ENCODE measurements at regions not wholly inside any gene's neighbourhood (a gene's known extent, or its start where the extent isn't known, plus 50 kb on each side); places are given as distances from the start of the nearest gene placed in this dataset.
"Not testable (repeated sequence)": the region's sequence is repeated elsewhere in the genome, so short reads cannot be mapped to it uniquely, and the experiment has no call there.

GRCh38 chr1:83342995-83343394 is 655.9 kb downstream of the TTLL7 start:
- not testable (repeated sequence) for DNase-seq (ENCODE audit: low read depth, low spot score)

GRCh38 chr1:83332308-83332707 is 666.6 kb downstream of the TTLL7 start:
- in situ Hi-C loops (cut with HindIII; ENCODE audit: low sequenced_read_pairs); DNase-seq (ENCODE audit: low read depth, low spot score): not testable (repeated sequence)

More at GRCh38 chr1:83342995-83343394, 655.9 kb downstream of the TTLL7 start:
- H3K4me3 ChIP-seq (ENCODE audit: low read depth, low read length); in situ Hi-C loops (cut with HindIII; ENCODE audit: low sequenced_read_pairs): not testable (repeated sequence)

GRCh38 chr1:83318366-83318765 is 680.6 kb downstream of the TTLL7 start:
- H3K4me3 ChIP-seq (ENCODE audit: low read depth, low read length) = no peak overlapping the region
- DNase-seq (ENCODE audit: low read depth, low spot score) = no peak
- in situ Hi-C loops (cut with HindIII; ENCODE audit: low sequenced_read_pairs) = no loop called here
- TF ChIP-seq CTCF (IDR thresholded peaks at IDR 0.05; ENCODE audit: low read depth, low read length) = no peak

More at GRCh38 chr1:83332308-83332707, 666.6 kb downstream of the TTLL7 start:
- not testable (repeated sequence) for H3K4me3 ChIP-seq (ENCODE audit: low read depth, low read length)

GRCh38 chr1:83315446-83315845 is 683.5 kb downstream of the TTLL7 start:
- in situ Hi-C loops (cut with HindIII; ENCODE audit: low sequenced_read_pairs) = not testable (repeated sequence)

GRCh38 chr1:83310161-83310560 is 688.8 kb downstream of the TTLL7 start:
- DNase-seq (ENCODE audit: low read depth, low spot score); in situ Hi-C loops (cut with HindIII; ENCODE audit: low sequenced_read_pairs); H3K4me3 ChIP-seq (ENCODE audit: low read depth, low read length): not testable (repeated sequence)

More at GRCh38 chr1:83315446-83315845, 683.5 kb downstream of the TTLL7 start:
- not testable (repeated sequence) for DNase-seq (ENCODE audit: low read depth, low spot score); H3K4me3 ChIP-seq (ENCODE audit: low read depth, low read length)

GRCh38 chr1:83309035-83309434 is 689.9 kb downstream of the TTLL7 start:
- DNase-seq (ENCODE audit: low read depth, low spot score); in situ Hi-C loops (cut with HindIII; ENCODE audit: low sequenced_read_pairs); H3K4me3 ChIP-seq (ENCODE audit: low read depth, low read length): not testable (repeated sequence)

- H3K4me3 ChIP-seq (ENCODE audit: low read depth, low read length); in situ Hi-C loops (cut with HindIII; ENCODE audit: low sequenced_read_pairs); DNase-seq (ENCODE audit: low read depth, low spot score): not testable (repeated sequence)
These were observed 692.1 kb downstream of the TTLL7 start for GRCh38 chr1:83306811-83307210.

GRCh38 chr1:83295594-83295993 is 703.3 kb downstream of the TTLL7 start:
- DNase-seq (ENCODE audit: low read depth, low spot score); H3K4me3 ChIP-seq (ENCODE audit: low read depth, low read length); in situ Hi-C loops (cut with HindIII; ENCODE audit: low sequenced_read_pairs): not testable (repeated sequence)

GRCh38 chr1:83287391-83287790 is 711.5 kb downstream of the TTLL7 start:
- H3K4me3 ChIP-seq (ENCODE audit: low read depth, low read length); DNase-seq (ENCODE audit: low read depth, low spot score); in situ Hi-C loops (cut with HindIII; ENCODE audit: low sequenced_read_pairs): not testable (repeated sequence)

- H3K4me3 ChIP-seq (ENCODE audit: low read depth, low read length); in situ Hi-C loops (cut with HindIII; ENCODE audit: low sequenced_read_pairs); DNase-seq (ENCODE audit: low read depth, low spot score): not testable (repeated sequence)
These were observed 724.3 kb downstream of the TTLL7 start for GRCh38 chr1:83274656-83275055.

GRCh38 chr1:83272484-83272883 is 726.4 kb downstream of the TTLL7 start:
- in situ Hi-C loops (cut with HindIII; ENCODE audit: low sequenced_read_pairs); DNase-seq (ENCODE audit: low read depth, low spot score); H3K4me3 ChIP-seq (ENCODE audit: low read depth, low read length): not testable (repeated sequence)

GRCh38 chr1:83271834-83272233 is 727.1 kb downstream of the TTLL7 start:
- in situ Hi-C loops (cut with HindIII; ENCODE audit: low sequenced_read_pairs) = not testable (repeated sequence)

GRCh38 chr1:83270801-83271200 is 728.1 kb downstream of the TTLL7 start:
- H3K4me3 ChIP-seq (ENCODE audit: low read depth, low read length); DNase-seq (ENCODE audit: low read depth, low spot score); in situ Hi-C loops (cut with HindIII; ENCODE audit: low sequenced_read_pairs): not testable (repeated sequence)

More at GRCh38 chr1:83271834-83272233, 727.1 kb downstream of the TTLL7 start:
- not testable (repeated sequence) for H3K4me3 ChIP-seq (ENCODE audit: low read depth, low read length); DNase-seq (ENCODE audit: low read depth, low spot score)

GRCh38 chr1:83263808-83264207 is 735.1 kb downstream of the TTLL7 start:
- in situ Hi-C loops (cut with HindIII; ENCODE audit: low sequenced_read_pairs); H3K4me3 ChIP-seq (ENCODE audit: low read depth, low read length); DNase-seq (ENCODE audit: low read depth, low spot score): not testable (repeated sequence)

GRCh38 chr1:83251687-83252086 is 747.2 kb downstream of the TTLL7 start:
- H3K4me3 ChIP-seq (ENCODE audit: low read depth, low read length); in situ Hi-C loops (cut with HindIII; ENCODE audit: low sequenced_read_pairs); DNase-seq (ENCODE audit: low read depth, low spot score): not testable (repeated sequence)

- in situ Hi-C loops (cut with HindIII; ENCODE audit: low sequenced_read_pairs); DNase-seq (ENCODE audit: low read depth, low spot score); H3K4me3 ChIP-seq (ENCODE audit: low read depth, low read length): not testable (repeated sequence)
These were observed 752.2 kb downstream of the TTLL7 start for GRCh38 chr1:83246780-83247179.

GRCh38 chr1:83244832-83245231 is 754.1 kb downstream of the TTLL7 start:
- in situ Hi-C loops (cut with HindIII; ENCODE audit: low sequenced_read_pairs); H3K4me3 ChIP-seq (ENCODE audit: low read depth, low read length); DNase-seq (ENCODE audit: low read depth, low spot score): not testable (repeated sequence)

Measured in astrocyte of the spinal cord (primary cell).